K562 (cell line): ENCODE measurements at regions not wholly inside any gene's neighbourhood (a gene's known extent, or its start where the extent isn't known, plus 50 kb on each side); places are given as distances from the start of the nearest gene placed in this dataset.

ENCODE experiments used
- ASH1L ChIP-seq: fragments of 450-650 bp; IDR thresholded peaks from 2 replicates; pipeline ENCODE4 v1.6.1; 2018; ENCODE audit warnings: borderline replicate concordance, mild to moderate bottlenecking, low read depth; ENCODE audit not compliant: partially characterized antibody
- CAMTA2 ChIP-seq: fragments of 250-450 bp; sonication (Bioruptor Pico); conservative IDR thresholded peaks from 2 replicates; pipeline ENCODE4 v1.5.1; 2022
- CTCF ChIP-seq, 3 experiments: IDR thresholded peaks in 2 of 3; conservative IDR thresholded peaks in 1 of 3; 2 replicates each; pipeline ENCODE4 v1.5.1; 2011 to 2012; ENCODE audit warnings: low read length in 3 of 3, mild to moderate bottlenecking in 3 of 3, control low read depth in 2 of 3, improper control_type of control experiment in 1 of 3, inconsistent platforms in 1 of 3, low read depth in 1 of 3, mixed read lengths in 1 of 3, moderate library complexity in 1 of 3; ENCODE audit not compliant: insufficient read depth in 2 of 3
- ETV5 ChIP-seq: sonication (generic); formaldehyde crosslinking; IDR thresholded peaks from 2 replicates; pipeline ENCODE4 v1.4.0; 2020; ENCODE audit warnings: low read depth, mild to moderate bottlenecking, missing genetic modification reagents
- FOXJ3 ChIP-seq: sonication (generic); formaldehyde crosslinking; IDR thresholded peaks from 2 replicates; pipeline ENCODE4 v1.4.0; 2020; ENCODE audit warnings: mild to moderate bottlenecking, missing genetic modification reagents
- JUN ChIP-seq, 2 experiments: sonication (generic) in 1 of 2; formaldehyde crosslinking in 1 of 2; IDR thresholded peaks; 2 replicates each; pipeline versions ENCODE4 v1.6.1 to v1.8.0; 2012 to 2022; ENCODE audit warnings: borderline replicate concordance in 2 of 2, mild to moderate bottlenecking in 2 of 2, improper control_type of control experiment in 1 of 2, low read depth in 1 of 2, low read length in 1 of 2, missing genetic modification reagents in 1 of 2
- MXD1 ChIP-seq: fragments of 250-450 bp; sonication (Bioruptor Pico); IDR thresholded peaks from 2 replicates; pipeline ENCODE4 v1.8.0; 2021; ENCODE audit warnings: borderline replicate concordance, mild to moderate bottlenecking, moderate library complexity; ENCODE audit not compliant: poor library complexity, severe bottlenecking
- MXI1 ChIP-seq: IDR thresholded peaks from 2 replicates; pipeline ENCODE4 v1.6.1; 2011; ENCODE audit warnings: low read depth, mild to moderate bottlenecking, improper control_type of control experiment, low read length
- PATZ1 ChIP-seq: fragments of 250-450 bp; sonication (Bioruptor Pico); IDR thresholded peaks from 2 replicates; pipeline ENCODE4 v1.5.0; 2020; ENCODE audit warnings: mild to moderate bottlenecking, borderline replicate concordance
- RBM34 ChIP-seq: fragments of 200-400 bp; formaldehyde crosslinking; IDR thresholded peaks from 2 replicates; pipeline ENCODE4 v1.6.1; 2018; ENCODE audit warnings: low read length, borderline replicate concordance; ENCODE audit not compliant: insufficient read depth
- REST ChIP-seq, 2 experiments: fragments of 450-650 bp; formaldehyde crosslinking in 1 of 2; IDR thresholded peaks; 2 replicates each; pipeline versions ENCODE4 v1.4.0 to v1.6.1; 2014 to 2020; ENCODE audit warnings: mild to moderate bottlenecking in 2 of 2, borderline replicate concordance in 1 of 2, low read depth in 1 of 2
- SIN3A ChIP-seq, 2 experiments: fragments of 150-350 bp in 1 of 2; IDR thresholded peaks; 2 replicates each; pipeline ENCODE4 v1.6.1; 2011 to 2016; ENCODE audit warnings: borderline replicate concordance in 2 of 2, low read depth in 2 of 2, low read length in 2 of 2, mild to moderate bottlenecking in 2 of 2, moderate library complexity in 2 of 2; ENCODE audit not compliant: control insufficient read depth in 1 of 2
- SMC3 ChIP-seq: conservative IDR thresholded peaks from 2 replicates; pipeline ENCODE4 v1.6.1; 2011; ENCODE audit warnings: low read depth, low read length, improper control_type of control experiment; ENCODE audit not compliant: insufficient read depth

GRCh38 chr5:110951373-110951791 lies 120.1 kb upstream of the TSLP start:
- TF ChIP-seq SMC3 (no peak), MXI1 (no peak), CAMTA2 (no peak), MXD1 (CRISPR knock-in tag) (no peak), ETV5 (CRISPR knock-in tag) (no peak), CTCF (IDR thresholded peaks at IDR 0.05 in 2 of 3, conservative IDR thresholded peaks at IDR 0.05 in 1 of 3; ENCODE audit: insufficient read depth in 2 of 3, low read depth in 1 of 3, low read length in 3 of 3) (no peak), RBM34 (no peak), ASH1L (no peak), REST (IDR thresholded peaks at IDR 0.05; ENCODE audit: borderline replicate concordance) (no peak), REST (CRISPR knock-in tag; IDR thresholded peaks at IDR 0.05; ENCODE audit: low read depth) (no peak), SIN3A (IDR thresholded peaks at IDR 0.05; ENCODE audit: borderline replicate concordance in 2 of 2, control insufficient read depth in 1 of 2, low read depth in 2 of 2, low read length in 2 of 2) (no peak), PATZ1 (no peak), JUN (IDR thresholded peaks at IDR 0.05; ENCODE audit: borderline replicate concordance, low read depth, low read length) (no peak), JUN (CRISPR knock-in tag; IDR thresholded peaks at IDR 0.05; ENCODE audit: borderline replicate concordance) (no peak), FOXJ3 (no peak)
